Fibroblast of lung (primary cell): ENCODE measurements at regions not wholly inside any gene's neighbourhood (a gene's known extent, or its start where the extent isn't known, plus 50 kb on each side); places are given as distances from the start of the nearest gene placed in this dataset.

Experiments
- EZH2 ChIP-seq: IDR thresholded peaks from 2 replicates; pipeline ENCODE4 v1.5.1; 2012; ENCODE audit warnings: low read length, control low read depth, mild to moderate bottlenecking; ENCODE audit errors: missing control alignments
- TF ChIP-seq, protein P1 (sequence below), 2 donors: IDR thresholded peaks in 1 of 2; conservative IDR thresholded peaks in 1 of 2; 1 replicate in 1 of 2; 2 replicates in 1 of 2; pipeline ENCODE4 v1.5.1; 2011 to 2012; ENCODE audit warnings: low read length in 2 of 2, control low read depth in 1 of 2, inconsistent platforms in 1 of 2, low read depth in 1 of 2, mild to moderate bottlenecking in 1 of 2

DNA sequence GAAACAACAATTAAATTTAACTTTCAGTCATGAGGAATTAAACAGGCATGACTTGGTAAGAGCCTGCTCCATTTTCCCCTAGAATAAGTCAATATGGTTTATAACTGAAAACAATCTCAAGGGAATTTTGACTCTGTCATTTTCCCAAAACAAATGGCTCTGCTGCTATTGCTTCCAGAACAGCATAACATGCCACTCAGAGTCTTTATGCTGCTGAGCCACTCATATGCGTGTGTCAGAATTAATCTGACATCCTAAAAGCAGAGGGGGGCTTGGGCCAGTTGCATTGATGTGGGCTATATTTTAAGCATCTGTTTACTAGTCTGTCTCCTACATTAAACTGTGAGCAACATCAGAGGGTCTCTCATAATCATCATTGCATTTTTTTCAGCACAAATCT, 111.1 kb upstream of the ABI3BP start:
- TF ChIP-seq, protein P1, sequence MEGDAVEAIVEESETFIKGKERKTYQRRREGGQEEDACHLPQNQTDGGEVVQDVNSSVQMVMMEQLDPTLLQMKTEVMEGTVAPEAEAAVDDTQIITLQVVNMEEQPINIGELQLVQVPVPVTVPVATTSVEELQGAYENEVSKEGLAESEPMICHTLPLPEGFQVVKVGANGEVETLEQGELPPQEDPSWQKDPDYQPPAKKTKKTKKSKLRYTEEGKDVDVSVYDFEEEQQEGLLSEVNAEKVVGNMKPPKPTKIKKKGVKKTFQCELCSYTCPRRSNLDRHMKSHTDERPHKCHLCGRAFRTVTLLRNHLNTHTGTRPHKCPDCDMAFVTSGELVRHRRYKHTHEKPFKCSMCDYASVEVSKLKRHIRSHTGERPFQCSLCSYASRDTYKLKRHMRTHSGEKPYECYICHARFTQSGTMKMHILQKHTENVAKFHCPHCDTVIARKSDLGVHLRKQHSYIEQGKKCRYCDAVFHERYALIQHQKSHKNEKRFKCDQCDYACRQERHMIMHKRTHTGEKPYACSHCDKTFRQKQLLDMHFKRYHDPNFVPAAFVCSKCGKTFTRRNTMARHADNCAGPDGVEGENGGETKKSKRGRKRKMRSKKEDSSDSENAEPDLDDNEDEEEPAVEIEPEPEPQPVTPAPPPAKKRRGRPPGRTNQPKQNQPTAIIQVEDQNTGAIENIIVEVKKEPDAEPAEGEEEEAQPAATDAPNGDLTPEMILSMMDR (conservative IDR thresholded peaks at IDR 0.05 in 1 of 2, IDR thresholded peaks at IDR 0.05 in 1 of 2; ENCODE audit: low read depth in 1 of 2, low read length in 2 of 2), result no peak
- TF ChIP-seq EZH2, result no peak
